ENCODE measurements at regions not wholly inside any gene's neighbourhood (a gene's known extent, or its start where the extent isn't known, plus 50 kb on each side); places are given as distances from the start of the nearest gene placed in this dataset.

- Histone ChIP-seq H3K4me1 (ENCODE audit: insufficient read depth, insufficient read length) (no peaks in the 10 kb centered on the region), H3K9me3 (ENCODE audit: insufficient read depth, low read length) (no peaks in the 10 kb centered on the region), H3K4me3 (ENCODE audit: insufficient read length, low read depth) (no peak overlapping the region), H3K27me3 (ENCODE audit: insufficient read depth, insufficient read length) (no peaks in the 10 kb centered on the region), H3K36me3 (ENCODE audit: insufficient read depth, insufficient read length, low read length) (no peaks in the 10 kb centered on the region), H3K9ac (ENCODE audit: insufficient read length, low read depth) (no peak overlapping the region)
- DNase-seq (ENCODE audit: low read depth, low spot score) = no peak
- TF ChIP-seq YY1 (IDR thresholded peaks at IDR 0.05; ENCODE audit: insufficient read depth, insufficient read length) (no peak), ZNF274 (IDR thresholded peaks at IDR 0.05; ENCODE audit: low read depth, low read length) (no peak), SUZ12 (IDR thresholded peaks at IDR 0.05; ENCODE audit: extremely low read depth, insufficient read depth, insufficient read length) (no peak)
Measured at GRCh38 chr6:145238787-145239186, 496.5 kb downstream of the EPM2A start.

GRCh38 chr6:145241039-145241438 lies 494.3 kb downstream of the EPM2A start:
- no peaks in the 10 kb centered on the region for H3K36me3 ChIP-seq (ENCODE audit: insufficient read depth, insufficient read length, low read length)
- H3K4me3 ChIP-seq (ENCODE audit: insufficient read length, low read depth) = no peak overlapping the region
- TF ChIP-seq YY1 (IDR thresholded peaks at IDR 0.05; ENCODE audit: insufficient read depth, insufficient read length) (no peak), SUZ12 (IDR thresholded peaks at IDR 0.05; ENCODE audit: extremely low read depth, insufficient read depth, insufficient read length) (no peak), ZNF274 (IDR thresholded peaks at IDR 0.05; ENCODE audit: low read depth, low read length) (no peak)
- no peaks in the 10 kb centered on the region for H3K4me1 ChIP-seq (ENCODE audit: insufficient read depth, insufficient read length)
- no peaks in the 10 kb centered on the region for H3K27me3 ChIP-seq (ENCODE audit: insufficient read depth, insufficient read length)
- H3K9ac ChIP-seq (ENCODE audit: insufficient read length, low read depth) = no peak overlapping the region
- no peak for DNase-seq (ENCODE audit: low read depth, low spot score)
- no peaks in the 10 kb centered on the region for H3K9me3 ChIP-seq (ENCODE audit: insufficient read depth, low read length)

- H3K36me3 ChIP-seq (ENCODE audit: insufficient read depth, insufficient read length, low read length) = no peaks in the 10 kb centered on the region
- no peak overlapping the region for H3K9ac ChIP-seq (ENCODE audit: insufficient read length, low read depth)
- no peaks in the 10 kb centered on the region for H3K27me3 ChIP-seq (ENCODE audit: insufficient read depth, insufficient read length)
- TF ChIP-seq ZNF274 (IDR thresholded peaks at IDR 0.05; ENCODE audit: low read depth, low read length) (no peak), YY1 (IDR thresholded peaks at IDR 0.05; ENCODE audit: insufficient read depth, insufficient read length) (no peak), SUZ12 (IDR thresholded peaks at IDR 0.05; ENCODE audit: extremely low read depth, insufficient read depth, insufficient read length) (no peak)
- H3K4me1 ChIP-seq (ENCODE audit: insufficient read depth, insufficient read length) = no peaks in the 10 kb centered on the region
- no peak overlapping the region for H3K4me3 ChIP-seq (ENCODE audit: insufficient read length, low read depth)
- no peaks in the 10 kb centered on the region for H3K9me3 ChIP-seq (ENCODE audit: insufficient read depth, low read length)
- DNase-seq (ENCODE audit: low read depth, low spot score) = no peak
Measured at GRCh38 chr6:145241721-145242120, 493.6 kb downstream of the EPM2A start.

GRCh38 chr6:145244349-145245100 lies 490.8 kb downstream of the EPM2A start:
- Histone ChIP-seq H3K4me1 (ENCODE audit: insufficient read depth, insufficient read length) (no peaks in the 10 kb centered on the region), H3K9me3 (ENCODE audit: insufficient read depth, low read length) (no peaks in the 10 kb centered on the region), H3K9ac (ENCODE audit: insufficient read length, low read depth) (no peak overlapping the region), H3K36me3 (ENCODE audit: insufficient read depth, insufficient read length, low read length) (no peaks in the 10 kb centered on the region), H3K4me3 (ENCODE audit: insufficient read length, low read depth) (no peak overlapping the region), H3K27me3 (ENCODE audit: insufficient read depth, insufficient read length) (no peaks in the 10 kb centered on the region)
- TF ChIP-seq SUZ12 (IDR thresholded peaks at IDR 0.05; ENCODE audit: extremely low read depth, insufficient read depth, insufficient read length) (no peak), ZNF274 (IDR thresholded peaks at IDR 0.05; ENCODE audit: low read depth, low read length) (no peak), YY1 (IDR thresholded peaks at IDR 0.05; ENCODE audit: insufficient read depth, insufficient read length) (no peak)
- DNase-seq (ENCODE audit: low read depth, low spot score) = no peak

- TF ChIP-seq YY1 (IDR thresholded peaks at IDR 0.05; ENCODE audit: insufficient read depth, insufficient read length) = no peak
- no peak for TF ChIP-seq ZNF274 (IDR thresholded peaks at IDR 0.05; ENCODE audit: low read depth, low read length)
- TF ChIP-seq SUZ12 (IDR thresholded peaks at IDR 0.05; ENCODE audit: extremely low read depth, insufficient read depth, insufficient read length) = no peak
- Histone ChIP-seq H3K4me1 (ENCODE audit: insufficient read depth, insufficient read length) (no peaks in the 10 kb centered on the region), H3K9ac (ENCODE audit: insufficient read length, low read depth) (no peak overlapping the region), H3K36me3 (ENCODE audit: insufficient read depth, insufficient read length, low read length) (no peaks in the 10 kb centered on the region), H3K4me3 (ENCODE audit: insufficient read length, low read depth) (no peak overlapping the region), H3K27me3 (ENCODE audit: insufficient read depth, insufficient read length) (no peaks in the 10 kb centered on the region), H3K9me3 (ENCODE audit: insufficient read depth, low read length) (no peaks in the 10 kb centered on the region)
- no peak for DNase-seq (ENCODE audit: low read depth, low spot score)
Measured at GRCh38 chr6:145245119-145245518, 490.2 kb downstream of the EPM2A start.

- DNase-seq (ENCODE audit: low read depth, low spot score) = no peak
- H3K9me3 ChIP-seq (ENCODE audit: insufficient read depth, low read length) = no peaks in the 10 kb centered on the region
- no peaks in the 10 kb centered on the region for H3K4me1 ChIP-seq (ENCODE audit: insufficient read depth, insufficient read length)
- TF ChIP-seq SUZ12 (IDR thresholded peaks at IDR 0.05; ENCODE audit: extremely low read depth, insufficient read depth, insufficient read length) (no peak), YY1 (IDR thresholded peaks at IDR 0.05; ENCODE audit: insufficient read depth, insufficient read length) (no peak), ZNF274 (IDR thresholded peaks at IDR 0.05; ENCODE audit: low read depth, low read length) (no peak)
- H3K4me3 ChIP-seq (ENCODE audit: insufficient read length, low read depth) = no peak overlapping the region
- no peaks in the 10 kb centered on the region for H3K36me3 ChIP-seq (ENCODE audit: insufficient read depth, insufficient read length, low read length)
- no peaks in the 10 kb centered on the region for H3K27me3 ChIP-seq (ENCODE audit: insufficient read depth, insufficient read length)
- no peak overlapping the region for H3K9ac ChIP-seq (ENCODE audit: insufficient read length, low read depth)
Measured at GRCh38 chr6:145247692-145248419, 487.5 kb downstream of the EPM2A start.

GRCh38 chr6:145250436-145250835 lies 484.9 kb downstream of the EPM2A start:
- TF ChIP-seq YY1 (IDR thresholded peaks at IDR 0.05; ENCODE audit: insufficient read depth, insufficient read length) (no peak), ZNF274 (IDR thresholded peaks at IDR 0.05; ENCODE audit: low read depth, low read length) (no peak), SUZ12 (IDR thresholded peaks at IDR 0.05; ENCODE audit: extremely low read depth, insufficient read depth, insufficient read length) (no peak)
- H3K9ac ChIP-seq (ENCODE audit: insufficient read length, low read depth) = no peak overlapping the region
- H3K4me3 ChIP-seq (ENCODE audit: insufficient read length, low read depth) = no peak overlapping the region
- H3K4me1 ChIP-seq (ENCODE audit: insufficient read depth, insufficient read length) = no peaks in the 10 kb centered on the region
- H3K27me3 ChIP-seq (ENCODE audit: insufficient read depth, insufficient read length) = no peaks in the 10 kb centered on the region
- no peaks in the 10 kb centered on the region; the same call in 1 of the 2 replicates for H3K9me3 ChIP-seq (ENCODE audit: insufficient read depth, low read length)
- H3K36me3 ChIP-seq (ENCODE audit: insufficient read depth, insufficient read length, low read length) = no peaks in the 10 kb centered on the region
- DNase-seq (ENCODE audit: low read depth, low spot score) = no peak

All from NT2/D1 (cell line).